CD4-positive, alpha-beta T cell treated with Interleukin-10 for 1 hour (primary cell): ENCODE measurements at regions not wholly inside any gene's neighbourhood (a gene's known extent, or its start where the extent isn't known, plus 50 kb on each side); places are given as distances from the start of the nearest gene placed in this dataset.
"Not testable (repeated sequence)": the region's sequence is repeated elsewhere in the genome, so short reads cannot be mapped to it uniquely, and the experiment has no call there.

Experiments used
- DNase-seq: peaks from one replicate; pipeline ENCODE4 v3.0.0-alpha.2; 2020

GRCh38 chr1:238409191-238409850 lies 518.6 kb upstream of the ZP4 start:
- no peak for DNase-seq

GRCh38 chr1:238408737-238409136 lies 518.0 kb upstream of the ZP4 start:
- no peak for DNase-seq

- no peak for DNase-seq
Observed at GRCh38 chr1:238406098-238406860, 515.6 kb upstream of the ZP4 start.

- DNase-seq = no peak
Observed at GRCh38 chr1:238404921-238405320, 514.2 kb upstream of the ZP4 start.

DNA sequence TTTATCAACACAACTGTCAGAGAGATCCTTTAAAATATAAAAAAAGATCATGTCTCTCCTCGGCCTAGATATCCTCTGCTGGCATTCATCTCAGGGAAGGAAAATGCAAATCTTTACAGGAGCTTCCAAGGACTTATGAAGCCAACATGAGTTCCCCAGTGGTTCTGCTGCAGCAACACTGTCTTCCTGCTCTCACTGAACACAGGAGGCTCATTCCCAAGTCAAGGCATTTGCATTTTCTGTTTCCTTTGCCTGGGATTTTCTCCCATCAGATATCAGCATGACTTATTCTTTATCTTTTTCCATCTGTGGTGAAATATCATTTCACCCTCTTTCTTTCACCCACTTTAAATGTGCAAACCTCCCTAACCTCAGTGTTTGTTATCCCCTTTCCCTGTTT lies 513.8 kb upstream of the ZP4 start:
- DNase-seq = no peak

DNA sequence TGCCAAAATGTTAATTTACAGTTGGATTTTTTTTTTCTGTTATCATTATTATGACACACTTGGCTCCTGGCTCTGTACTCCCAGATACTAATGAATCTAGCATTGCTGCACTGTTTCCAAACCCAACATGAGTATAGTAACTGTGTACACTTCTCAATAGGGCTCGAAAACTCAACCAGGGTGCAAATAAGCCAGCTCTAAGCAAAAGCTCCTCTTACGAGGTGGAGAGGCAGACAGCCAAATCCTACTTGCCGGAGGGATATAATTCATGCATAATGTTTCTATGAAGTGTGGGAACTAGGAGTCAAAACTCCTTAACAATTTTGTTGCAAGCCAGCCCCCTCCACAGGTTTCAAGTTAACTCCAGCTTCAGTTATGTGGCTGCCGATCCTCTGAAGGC lies 510.4 kb upstream of the ZP4 start:
- DNase-seq = no peak

- DNase-seq = no peak
Observed at GRCh38 chr1:238399558-238399957, 508.8 kb upstream of the ZP4 start.

DNA sequence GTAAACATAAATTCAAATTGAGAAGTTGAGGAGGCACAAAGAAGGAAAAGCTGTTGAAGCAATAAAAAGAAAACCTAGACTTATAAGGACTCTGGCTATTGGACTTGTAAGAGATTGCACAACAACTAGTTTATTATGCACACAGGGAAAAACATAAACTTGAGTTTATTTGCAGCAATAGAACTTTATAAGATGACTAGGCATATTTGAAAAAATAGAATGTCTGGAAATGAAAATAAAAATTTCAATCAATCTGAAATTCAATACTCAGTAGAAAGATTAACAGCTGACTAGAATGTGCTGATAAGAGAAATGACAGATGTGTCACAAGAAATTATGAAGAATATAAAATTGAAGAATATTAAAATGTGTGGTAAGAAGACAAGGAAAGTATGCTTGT lies 505.4 kb upstream of the ZP4 start:
- no peak for DNase-seq

DNA sequence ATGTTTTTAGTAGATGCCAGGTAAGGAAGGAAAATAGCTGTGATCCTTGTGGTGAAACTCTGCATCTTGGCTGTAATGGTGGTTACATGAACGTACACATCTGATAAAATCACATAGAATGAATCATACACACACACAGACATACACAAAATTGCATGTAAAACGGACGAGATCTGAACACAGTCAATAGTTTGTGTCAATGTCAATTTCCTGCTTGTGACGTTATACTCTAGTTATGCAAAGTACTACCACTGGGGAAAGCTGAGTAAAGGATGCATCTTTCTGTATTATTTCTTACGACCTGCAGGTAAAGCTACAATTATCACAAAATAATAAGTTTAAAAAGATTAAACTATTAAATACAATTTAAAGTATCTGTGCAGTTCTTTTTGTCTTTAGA lies 493.7 kb upstream of the ZP4 start:
- no peak for DNase-seq

- no peak for DNase-seq
Observed at GRCh38 chr1:238380167-238380566, 489.4 kb upstream of the ZP4 start.

GRCh38 chr1:238379446-238379845 lies 488.7 kb upstream of the ZP4 start:
- not testable (repeated sequence) for DNase-seq

DNA sequence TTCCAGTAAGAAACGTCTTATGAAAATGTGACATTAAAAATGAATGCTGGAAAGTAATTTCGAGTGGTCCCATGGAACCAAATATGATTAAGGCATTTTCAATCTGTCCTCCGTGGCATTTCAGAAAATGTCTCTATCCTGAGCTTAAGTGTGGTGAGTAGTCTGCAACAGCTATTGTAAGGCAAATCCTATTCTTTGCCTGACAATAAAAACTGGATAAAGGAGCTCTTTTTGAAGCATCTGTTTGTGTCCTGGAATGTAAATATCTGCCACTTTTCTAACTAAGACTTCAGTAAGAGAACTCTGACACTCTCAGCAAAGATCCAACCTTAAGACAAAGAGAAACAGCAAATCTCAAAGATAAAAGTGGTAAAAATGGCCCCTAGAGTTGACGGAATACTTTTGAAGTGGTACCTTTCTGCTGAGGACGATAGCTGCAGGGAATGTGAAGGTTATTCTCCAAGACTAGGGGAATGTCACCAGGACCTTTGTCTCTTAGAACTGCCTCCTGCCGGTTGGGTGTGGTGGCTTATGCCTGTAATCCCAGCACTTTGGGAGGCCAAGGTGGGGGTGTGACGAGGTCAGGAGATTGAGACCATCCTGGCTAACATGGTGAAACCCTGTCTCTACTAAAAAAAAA lies 486.7 kb upstream of the ZP4 start:
- DNase-seq = no peak

DNA sequence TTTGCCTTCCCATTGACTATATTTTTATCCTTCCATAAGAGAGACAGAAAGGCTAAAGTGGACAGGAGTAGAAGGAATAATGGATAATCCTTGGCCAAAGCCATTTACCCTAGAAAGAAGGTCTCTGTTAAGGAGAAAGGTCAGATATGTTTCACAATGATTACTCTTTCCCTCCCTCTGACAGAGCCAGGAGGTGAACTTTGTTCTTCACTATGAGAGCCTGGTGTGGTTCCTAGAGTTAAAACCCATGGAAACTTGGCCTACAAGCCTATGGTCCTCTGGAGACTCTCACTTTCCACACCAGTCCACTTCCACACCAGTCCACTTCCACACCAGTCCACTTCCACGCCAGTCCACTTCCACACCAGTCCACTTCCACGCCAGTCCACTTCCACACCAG lies 479.9 kb upstream of the ZP4 start:
- no peak for DNase-seq

- DNase-seq = no peak
Observed at GRCh38 chr1:238364214-238364892, 473.6 kb upstream of the ZP4 start.

GRCh38 chr1:238360474-238360873 lies 469.8 kb upstream of the ZP4 start:
- no peak for DNase-seq

- DNase-seq = no peak
Observed at GRCh38 chr1:238350471-238350870, 459.7 kb upstream of the ZP4 start.

- no peak for DNase-seq
Observed at GRCh38 chr1:238346340-238346739, 455.6 kb upstream of the ZP4 start.

- DNase-seq = no peak
Observed at GRCh38 chr1:238345837-238346236, 455.1 kb upstream of the ZP4 start.

- no peak for DNase-seq
Observed at GRCh38 chr1:238343852-238344251, 453.1 kb upstream of the ZP4 start.

- DNase-seq = no peak
Observed at GRCh38 chr1:238341395-238341794, 450.7 kb upstream of the ZP4 start.

- DNase-seq = no peak
Observed at GRCh38 chr1:238340989-238341388, 450.3 kb upstream of the ZP4 start.

GRCh38 chr1:238336531-238336930 lies 445.8 kb upstream of the ZP4 start:
- no peak for DNase-seq

- DNase-seq = no peak
Observed at GRCh38 chr1:238334170-238334569, 443.4 kb upstream of the ZP4 start.

DNA sequence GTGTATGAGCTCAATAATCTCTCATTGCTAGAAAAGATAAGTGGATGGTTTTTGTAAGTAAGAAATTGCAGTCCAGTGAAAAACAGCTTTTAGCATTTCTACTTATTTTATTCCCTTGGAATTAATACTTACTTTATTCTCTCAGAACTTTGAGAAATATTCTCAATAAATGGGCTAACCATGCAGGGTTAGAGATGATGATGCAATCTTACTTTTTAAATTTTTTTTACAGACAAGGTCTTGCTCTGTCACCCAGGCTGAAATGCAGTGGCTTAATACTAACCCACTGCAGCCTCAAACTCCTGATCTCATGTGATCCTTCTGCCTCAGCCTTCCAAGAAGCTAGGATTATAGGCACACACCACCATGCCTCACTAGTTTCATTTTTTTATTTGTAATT lies 440.8 kb upstream of the ZP4 start:
- DNase-seq = no peak
